WTC11 (cell line): ENCODE measurements at regions not wholly inside any gene's neighbourhood (a gene's known extent, or its start where the extent isn't known, plus 50 kb on each side); places are given as distances from the start of the nearest gene placed in this dataset.
"Not testable (repeated sequence)": the region's sequence is repeated elsewhere in the genome, so short reads cannot be mapped to it uniquely, and the experiment has no call there.

Experiments used
- ATAC-seq: fragments of 200-7000 bp; cut with Tn5 transposase; 2 replicates; pipeline ENCODE4 v1.10.0; 2021; ENCODE audit warnings: mild to moderate bottlenecking, moderate library complexity
- CTCF ChIA-PET: fragments of 300-600 bp; sonication (Branson Sonifier 250); formaldehyde crosslinking; loops from one replicate; lab custom pipeline; 2021; ENCODE audit warnings: antibody characterized with exemption; lab: Charles Lee
- POLR2A ChIA-PET: fragments of 350-600 bp; sonication (Branson Sonifier 250); formaldehyde crosslinking; loops from one replicate; lab custom pipeline; 2021; ENCODE audit warnings: antibody characterized with exemption; lab: Charles Lee
- DNase-seq: peaks from one replicate; pipeline ENCODE4 v3.0.0; 2021; ENCODE audit warnings: low spot score
- H3K27ac Mint-ChIP-seq: 2 replicates; pipeline ENCODE4 v1.8.0; 2021; ENCODE audit warnings: mixed read lengths
- H3K27me3 Mint-ChIP-seq: 2 replicates; pipeline ENCODE4 v1.8.0; 2021; ENCODE audit warnings: low read depth, mild to moderate bottlenecking, moderate library complexity, mixed read lengths
- H3K36me3 Mint-ChIP-seq: 2 replicates; pipeline ENCODE4 v1.8.0; 2021; ENCODE audit warnings: mixed read lengths
- H3K4me1 Mint-ChIP-seq: 2 replicates; pipeline ENCODE4 v1.8.0; 2022; ENCODE audit warnings: mixed read lengths
- H3K4me3 Mint-ChIP-seq: 2 replicates; pipeline ENCODE4 v1.8.0; 2021; ENCODE audit warnings: mild to moderate bottlenecking, moderate library complexity, mixed read lengths
- H3K9me3 Mint-ChIP-seq: 2 replicates; pipeline ENCODE4 v1.8.0; 2021; ENCODE audit warnings: mixed read lengths
- ERG ChIP-seq: fragments of 250-450 bp; sonication (Bioruptor Pico); IDR thresholded peaks from 2 replicates; pipeline ENCODE4 v1.8.0; 2021; ENCODE audit warnings: mild to moderate bottlenecking
- FOXP1 ChIP-seq: sonication (generic); formaldehyde crosslinking; IDR thresholded peaks from 2 replicates; pipeline ENCODE4 v1.8.0; 2022; ENCODE audit warnings: missing genetic modification reagents, mild to moderate bottlenecking, moderate library complexity, borderline replicate concordance
- JAZF1 ChIP-seq: fragments of 250-450 bp; sonication (Bioruptor Pico); IDR thresholded peaks from 2 replicates; pipeline ENCODE4 v1.9.0; 2021; ENCODE audit warnings: moderate library complexity, mild to moderate bottlenecking, inconsistent platforms
- MYBL2 ChIP-seq: sonication (generic); formaldehyde crosslinking; IDR thresholded peaks from 2 replicates; pipeline ENCODE4 v1.8.1; 2023; ENCODE audit warnings: mild to moderate bottlenecking, moderate library complexity, missing genetic modification reagents
- SOX15 ChIP-seq: fragments of 250-450 bp; sonication (Bioruptor Pico); IDR thresholded peaks from 2 replicates; pipeline ENCODE4 v1.9.0; 2021; ENCODE audit warnings: mild to moderate bottlenecking
- SP1 ChIP-seq: sonication (generic); formaldehyde crosslinking; conservative IDR thresholded peaks from 2 replicates; pipeline ENCODE4 v1.8.1; 2022; ENCODE audit warnings: missing genetic modification reagents
- USF1 ChIP-seq: sonication (generic); formaldehyde crosslinking; IDR thresholded peaks from 2 replicates; pipeline ENCODE4 v1.8.0; 2022; ENCODE audit warnings: mild to moderate bottlenecking, missing genetic modification reagents
- ZNF138 ChIP-seq: sonication (generic); formaldehyde crosslinking; conservative IDR thresholded peaks from 2 replicates; pipeline ENCODE4 v1.8.1; 2022; ENCODE audit warnings: mild to moderate bottlenecking, moderate library complexity, missing genetic modification reagents
- ZNF416 ChIP-seq: fragments of 250-450 bp; sonication (Bioruptor Pico); IDR thresholded peaks from 2 replicates; pipeline ENCODE4 v1.9.0; 2021; ENCODE audit warnings: mild to moderate bottlenecking, inconsistent platforms
- TF ChIP-seq, protein P1 (sequence below): sonication (generic); formaldehyde crosslinking; IDR thresholded peaks from 2 replicates; pipeline ENCODE4 v1.8.1; 2023; ENCODE audit warnings: mild to moderate bottlenecking, missing genetic modification reagents, borderline replicate concordance
- TF ChIP-seq, protein P2 (sequence below): sonication (generic); formaldehyde crosslinking; IDR thresholded peaks from 2 replicates; pipeline ENCODE4 v1.8.0; 2022; ENCODE audit warnings: missing genetic modification reagents
- TF ChIP-seq, protein P3 (sequence below): fragments of 250-450 bp; sonication (Bioruptor Pico); IDR thresholded peaks from 2 replicates; pipeline ENCODE4 v1.9.0; 2021; ENCODE audit warnings: mild to moderate bottlenecking
- TF ChIP-seq, protein P4 (sequence below): fragments of 250-450 bp; sonication (Bioruptor Pico); conservative IDR thresholded peaks from 2 replicates; pipeline ENCODE4 v1.9.0; 2021; ENCODE audit warnings: mild to moderate bottlenecking

DNA sequence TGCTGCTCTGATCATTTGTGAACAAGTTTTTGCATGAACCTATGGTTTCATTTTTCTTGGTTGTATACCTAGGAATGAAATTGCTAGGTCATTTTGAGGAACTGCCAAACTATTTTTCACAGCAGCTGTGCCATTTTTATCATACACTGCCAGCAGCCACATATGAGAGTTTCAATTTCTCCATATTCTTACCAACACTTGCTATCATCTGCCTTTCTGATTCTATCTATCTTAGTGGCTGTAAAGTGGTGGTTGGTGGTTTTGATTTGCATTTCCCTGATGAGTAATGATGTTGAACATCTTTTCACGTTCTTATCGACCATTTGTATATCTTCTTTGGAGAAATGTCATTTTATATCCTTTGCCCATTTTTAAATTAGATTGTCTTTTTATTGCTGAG is 146.1 kb downstream of the C12orf75 start (continued):
- TF ChIP-seq ZNF138 (no peak), ZNF416 (CRISPR knock-in tag) (no peak), SP1 (CRISPR knock-in tag) (no peak), USF1 (no peak)
- TF ChIP-seq, all 79 proteins: peak for 0

- DNase-seq (no peak), ATAC-seq (no peak)
- Mint-ChIP-seq H3K4me1 (peaks cover 30% of the 10 kb centered on the region), H3K27me3 (no peaks in the 10 kb centered on the region), H3K9me3 (no peaks in the 10 kb centered on the region)
- ChIA-PET POLR2A (no interaction called here), CTCF (no interaction called here)
- TF ChIP-seq SP1 (CRISPR knock-in tag) (no peak), JAZF1 (CRISPR knock-in tag) (no peak), MYBL2 (CRISPR knock-in tag) (no peak), SOX15 (CRISPR knock-in tag) (no peak)
- TF ChIP-seq, protein P1, sequence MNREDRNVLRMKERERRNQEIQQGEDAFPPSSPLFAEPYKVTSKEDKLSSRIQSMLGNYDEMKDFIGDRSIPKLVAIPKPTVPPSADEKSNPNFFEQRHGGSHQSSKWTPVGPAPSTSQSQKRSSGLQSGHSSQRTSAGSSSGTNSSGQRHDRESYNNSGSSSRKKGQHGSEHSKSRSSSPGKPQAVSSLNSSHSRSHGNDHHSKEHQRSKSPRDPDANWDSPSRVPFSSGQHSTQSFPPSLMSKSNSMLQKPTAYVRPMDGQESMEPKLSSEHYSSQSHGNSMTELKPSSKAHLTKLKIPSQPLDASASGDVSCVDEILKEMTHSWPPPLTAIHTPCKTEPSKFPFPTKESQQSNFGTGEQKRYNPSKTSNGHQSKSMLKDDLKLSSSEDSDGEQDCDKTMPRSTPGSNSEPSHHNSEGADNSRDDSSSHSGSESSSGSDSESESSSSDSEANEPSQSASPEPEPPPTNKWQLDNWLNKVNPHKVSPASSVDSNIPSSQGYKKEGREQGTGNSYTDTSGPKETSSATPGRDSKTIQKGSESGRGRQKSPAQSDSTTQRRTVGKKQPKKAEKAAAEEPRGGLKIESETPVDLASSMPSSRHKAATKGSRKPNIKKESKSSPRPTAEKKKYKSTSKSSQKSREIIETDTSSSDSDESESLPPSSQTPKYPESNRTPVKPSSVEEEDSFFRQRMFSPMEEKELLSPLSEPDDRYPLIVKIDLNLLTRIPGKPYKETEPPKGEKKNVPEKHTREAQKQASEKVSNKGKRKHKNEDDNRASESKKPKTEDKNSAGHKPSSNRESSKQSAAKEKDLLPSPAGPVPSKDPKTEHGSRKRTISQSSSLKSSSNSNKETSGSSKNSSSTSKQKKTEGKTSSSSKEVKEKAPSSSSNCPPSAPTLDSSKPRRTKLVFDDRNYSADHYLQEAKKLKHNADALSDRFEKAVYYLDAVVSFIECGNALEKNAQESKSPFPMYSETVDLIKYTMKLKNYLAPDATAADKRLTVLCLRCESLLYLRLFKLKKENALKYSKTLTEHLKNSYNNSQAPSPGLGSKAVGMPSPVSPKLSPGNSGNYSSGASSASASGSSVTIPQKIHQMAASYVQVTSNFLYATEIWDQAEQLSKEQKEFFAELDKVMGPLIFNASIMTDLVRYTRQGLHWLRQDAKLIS (CRISPR knock-in tag), result no peak
- TF ChIP-seq, all 79 proteins: peak for 0
- H3K36me3 Mint-ChIP-seq, result no peaks in the 10 kb centered on the region
- no peak overlapping the region for H3K4me3 Mint-ChIP-seq
- H3K27ac Mint-ChIP-seq, result no peak overlapping the region
Measured at GRCh38 chr12:105477873-105478272, 147.4 kb downstream of the C12orf75 start.

GRCh38 chr12:105478788-105479187 is 148.3 kb downstream of the C12orf75 start:
- H3K9me3 Mint-ChIP-seq, POLR2A ChIA-PET, DNase-seq, H3K27me3 Mint-ChIP-seq, H3K27ac Mint-ChIP-seq, ATAC-seq, H3K36me3 Mint-ChIP-seq, H3K4me3 Mint-ChIP-seq: not testable (repeated sequence)
- CTCF ChIA-PET, result interaction anchor here (0.6 kb wide), 1 partner anchor 17 kb away, joined by 4 read pairs; no protein-coding TSS in a partner anchor
- peaks cover 34% of the 10 kb centered on the region for H3K4me1 Mint-ChIP-seq

- H3K27ac Mint-ChIP-seq, result 0 out of 2 replicates have a peak overlapping the region, but pooled peaks have one; percentile 14
- H3K27me3 Mint-ChIP-seq, result no peaks in the 10 kb centered on the region
- peaks cover 38% of the 10 kb centered on the region for H3K4me1 Mint-ChIP-seq
- H3K36me3 Mint-ChIP-seq, result no peaks in the 10 kb centered on the region
- ChIA-PET CTCF (no interaction called here), POLR2A (interaction anchor here (1.0 kb wide), 1 partner anchor 12 kb away, joined by 3 read pairs; no protein-coding TSS in a partner anchor)
- ATAC-seq (peak; percentile 56), DNase-seq (no peak)
- 0 out of 2 replicates have a peak, but pooled peaks cover under 1% of the 10 kb centered on the region for H3K9me3 Mint-ChIP-seq
- no peak overlapping the region for H3K4me3 Mint-ChIP-seq
- TF ChIP-seq, protein P2, sequence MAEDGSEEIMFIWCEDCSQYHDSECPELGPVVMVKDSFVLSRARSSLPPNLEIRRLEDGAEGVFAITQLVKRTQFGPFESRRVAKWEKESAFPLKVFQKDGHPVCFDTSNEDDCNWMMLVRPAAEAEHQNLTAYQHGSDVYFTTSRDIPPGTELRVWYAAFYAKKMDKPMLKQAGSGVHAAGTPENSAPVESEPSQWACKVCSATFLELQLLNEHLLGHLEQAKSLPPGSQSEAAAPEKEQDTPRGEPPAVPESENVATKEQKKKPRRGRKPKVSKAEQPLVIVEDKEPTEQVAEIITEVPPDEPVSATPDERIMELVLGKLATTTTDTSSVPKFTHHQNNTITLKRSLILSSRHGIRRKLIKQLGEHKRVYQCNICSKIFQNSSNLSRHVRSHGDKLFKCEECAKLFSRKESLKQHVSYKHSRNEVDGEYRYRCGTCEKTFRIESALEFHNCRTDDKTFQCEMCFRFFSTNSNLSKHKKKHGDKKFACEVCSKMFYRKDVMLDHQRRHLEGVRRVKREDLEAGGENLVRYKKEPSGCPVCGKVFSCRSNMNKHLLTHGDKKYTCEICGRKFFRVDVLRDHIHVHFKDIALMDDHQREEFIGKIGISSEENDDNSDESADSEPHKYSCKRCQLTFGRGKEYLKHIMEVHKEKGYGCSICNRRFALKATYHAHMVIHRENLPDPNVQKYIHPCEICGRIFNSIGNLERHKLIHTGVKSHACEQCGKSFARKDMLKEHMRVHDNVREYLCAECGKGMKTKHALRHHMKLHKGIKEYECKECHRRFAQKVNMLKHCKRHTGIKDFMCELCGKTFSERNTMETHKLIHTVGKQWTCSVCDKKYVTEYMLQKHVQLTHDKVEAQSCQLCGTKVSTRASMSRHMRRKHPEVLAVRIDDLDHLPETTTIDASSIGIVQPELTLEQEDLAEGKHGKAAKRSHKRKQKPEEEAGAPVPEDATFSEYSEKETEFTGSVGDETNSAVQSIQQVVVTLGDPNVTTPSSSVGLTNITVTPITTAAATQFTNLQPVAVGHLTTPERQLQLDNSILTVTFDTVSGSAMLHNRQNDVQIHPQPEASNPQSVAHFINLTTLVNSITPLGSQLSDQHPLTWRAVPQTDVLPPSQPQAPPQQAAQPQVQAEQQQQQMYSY, result no peak
- TF ChIP-seq USF1 (no peak), FOXP1 (CRISPR knock-in tag) (no peak), ERG (no peak)
- TF ChIP-seq, protein P3, sequence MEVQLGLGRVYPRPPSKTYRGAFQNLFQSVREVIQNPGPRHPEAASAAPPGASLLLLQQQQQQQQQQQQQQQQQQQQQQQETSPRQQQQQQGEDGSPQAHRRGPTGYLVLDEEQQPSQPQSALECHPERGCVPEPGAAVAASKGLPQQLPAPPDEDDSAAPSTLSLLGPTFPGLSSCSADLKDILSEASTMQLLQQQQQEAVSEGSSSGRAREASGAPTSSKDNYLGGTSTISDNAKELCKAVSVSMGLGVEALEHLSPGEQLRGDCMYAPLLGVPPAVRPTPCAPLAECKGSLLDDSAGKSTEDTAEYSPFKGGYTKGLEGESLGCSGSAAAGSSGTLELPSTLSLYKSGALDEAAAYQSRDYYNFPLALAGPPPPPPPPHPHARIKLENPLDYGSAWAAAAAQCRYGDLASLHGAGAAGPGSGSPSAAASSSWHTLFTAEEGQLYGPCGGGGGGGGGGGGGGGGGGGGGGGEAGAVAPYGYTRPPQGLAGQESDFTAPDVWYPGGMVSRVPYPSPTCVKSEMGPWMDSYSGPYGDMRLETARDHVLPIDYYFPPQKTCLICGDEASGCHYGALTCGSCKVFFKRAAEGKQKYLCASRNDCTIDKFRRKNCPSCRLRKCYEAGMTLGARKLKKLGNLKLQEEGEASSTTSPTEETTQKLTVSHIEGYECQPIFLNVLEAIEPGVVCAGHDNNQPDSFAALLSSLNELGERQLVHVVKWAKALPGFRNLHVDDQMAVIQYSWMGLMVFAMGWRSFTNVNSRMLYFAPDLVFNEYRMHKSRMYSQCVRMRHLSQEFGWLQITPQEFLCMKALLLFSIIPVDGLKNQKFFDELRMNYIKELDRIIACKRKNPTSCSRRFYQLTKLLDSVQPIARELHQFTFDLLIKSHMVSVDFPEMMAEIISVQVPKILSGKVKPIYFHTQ (CRISPR knock-in tag), result no peak
- TF ChIP-seq, protein P4, sequence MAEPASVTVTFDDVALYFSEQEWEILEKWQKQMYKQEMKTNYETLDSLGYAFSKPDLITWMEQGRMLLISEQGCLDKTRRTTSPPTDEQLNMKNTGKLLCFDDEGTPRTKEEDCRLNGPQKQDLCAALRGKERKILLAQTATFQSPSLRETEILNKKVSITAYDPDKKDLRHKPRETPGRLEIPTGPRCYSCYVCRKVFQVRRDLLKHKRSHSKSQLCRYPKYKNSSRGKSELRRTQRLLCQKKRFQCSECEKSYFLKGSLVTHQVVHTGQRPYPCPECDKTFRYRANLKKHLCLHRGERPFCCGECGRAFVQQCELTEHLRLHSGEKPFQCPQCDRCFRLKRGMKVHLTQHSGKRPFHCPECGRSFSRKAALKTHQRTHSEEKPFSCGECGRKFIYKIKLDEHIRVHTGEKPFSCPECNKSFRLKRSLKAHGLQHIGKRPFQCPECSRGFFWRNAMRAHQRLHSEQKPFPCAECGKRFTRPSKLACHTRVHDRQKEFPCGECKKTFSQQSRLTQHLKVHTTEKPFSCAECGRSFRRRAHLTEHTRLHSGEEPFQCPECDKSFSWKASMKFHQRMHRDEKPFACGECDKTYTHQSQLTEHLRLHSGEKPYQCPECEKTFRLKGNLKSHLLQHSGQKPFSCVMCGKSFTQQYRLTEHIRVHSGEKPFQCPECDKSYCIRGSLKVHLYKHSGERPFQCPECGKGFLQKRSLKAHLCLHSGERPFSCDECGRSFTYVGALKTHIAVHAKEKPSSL (CRISPR knock-in tag), result no peak
Measured at GRCh38 chr12:105479710-105480109, 149.2 kb downstream of the C12orf75 start.
